ENCODE measurements at regions not wholly inside any gene's neighbourhood (a gene's known extent, or its start where the extent isn't known, plus 50 kb on each side); places are given as distances from the start of the nearest gene placed in this dataset.

DNA sequence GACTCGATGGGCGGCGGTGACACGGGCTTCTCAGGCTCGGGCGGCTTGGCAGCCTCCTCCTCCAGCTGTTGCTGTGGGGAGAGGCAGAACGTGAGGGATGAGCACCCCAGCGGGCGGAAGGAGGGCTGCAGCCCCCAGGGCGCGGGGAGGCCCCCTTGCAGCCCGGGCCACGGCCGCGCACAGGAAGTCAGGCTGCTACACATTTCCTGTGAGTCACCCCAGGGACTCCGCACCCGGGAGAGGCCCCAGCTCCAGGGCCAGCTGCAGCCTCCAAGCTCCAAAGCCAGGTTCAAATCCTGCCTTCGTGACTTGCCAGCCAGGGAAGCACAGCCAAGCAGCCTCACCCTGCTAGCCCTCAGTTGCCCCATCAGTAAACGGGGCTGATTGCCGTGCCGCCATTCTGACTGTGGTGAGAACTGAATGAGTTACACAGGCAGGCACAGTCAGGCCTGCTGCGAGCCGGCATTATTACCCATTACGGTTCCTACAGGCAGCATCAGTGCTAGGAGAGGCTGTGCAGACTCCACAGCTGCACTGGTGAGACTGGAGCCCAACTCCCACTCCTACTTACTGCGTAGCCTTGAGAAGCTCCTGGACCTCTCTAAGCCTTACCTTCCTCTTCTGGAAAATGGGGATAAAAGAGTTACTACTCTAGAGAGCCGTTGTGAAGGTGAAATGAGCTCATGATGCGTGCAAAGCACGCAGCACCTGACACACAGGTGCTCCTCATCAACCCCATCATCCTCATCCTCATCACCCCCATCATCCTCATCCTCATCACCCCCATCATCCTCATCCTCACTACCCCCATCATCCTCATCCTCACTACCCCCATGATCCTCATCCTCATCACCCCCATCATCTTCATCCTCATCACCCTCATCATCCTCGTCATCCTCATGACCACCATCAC is 100.9 kb downstream of the NCOR2 start (continued):
- TF ChIP-seq JUND (IDR thresholded peaks at IDR 0.05; ENCODE audit: low read depth, low read length) (peak; percentile 41; the same call in 1 of the 2 replicates), EGR1 (IDR thresholded peaks at IDR 0.05; ENCODE audit: borderline replicate concordance in 1 of 2, low read depth in 2 of 2, low read length in 2 of 2) (peak in 1 of 2 experiments; percentile 52; a peak in 1 of 3 replicates), BRCA1 (IDR thresholded peaks at IDR 0.05; ENCODE audit: low read depth, low read length) (no peak), STAT3 (IDR thresholded peaks at IDR 0.05; ENCODE audit: low read depth, low read length) (no peak), ZSCAN29 (IDR thresholded peaks at IDR 0.05) (no peak), PAX5 (IDR thresholded peaks at IDR 0.05; ENCODE audit: borderline replicate concordance, low read depth, low read length) (peak; percentile 75; the same call in 1 of the 2 replicates), FOXK2 (IDR thresholded peaks at IDR 0.05) (no peak), NFYA (IDR thresholded peaks at IDR 0.05; ENCODE audit: borderline replicate concordance, low read depth, low read length) (no peak), ZNF384 (IDR thresholded peaks at IDR 0.05; ENCODE audit: borderline replicate concordance, low read depth, low read length) (no peak), RFX5 (IDR thresholded peaks at IDR 0.05; ENCODE audit: low read depth, low read length) (no peak), TBL1XR1 (IDR thresholded peaks at IDR 0.05; ENCODE audit: low read depth, low read length) (peak; percentile 82; the same call in 1 of the 2 replicates), POLR2A (IDR thresholded peaks at IDR 0.05; ENCODE audit: low read depth, low read length) (peak; percentile 71), ZNF207 (IDR thresholded peaks at IDR 0.05; ENCODE audit: borderline replicate concordance) (no peak), MTA3 (IDR thresholded peaks at IDR 0.05; ENCODE audit: borderline replicate concordance, low read length) (peak; percentile 21; the same call in 1 of the 2 replicates), SRF (IDR thresholded peaks at IDR 0.05; ENCODE audit: low read depth in 2 of 2, low read length in 2 of 2) (no peak), MTA2 (IDR thresholded peaks at IDR 0.05; ENCODE audit: low read depth) (0 out of 2 replicates have a peak, but pooled peaks have one; percentile 10), BCL11A (IDR thresholded peaks at IDR 0.05; ENCODE audit: low read depth, low read length) (no peak), HDAC6 (IDR thresholded peaks at IDR 0.05; ENCODE audit: unreplicated experiment) (no peak), ZBED1 (IDR thresholded peaks at IDR 0.05; ENCODE audit: borderline replicate concordance) (no peak; the same call in 1 of the 2 replicates), SUZ12 (IDR thresholded peaks at IDR 0.05; ENCODE audit: unreplicated experiment) (no peak), KAT2A (conservative IDR thresholded peaks at IDR 0.05; ENCODE audit: control insufficient read depth, low read depth, low read length) (no peak), DPF2 (IDR thresholded peaks at IDR 0.05) (peak; percentile 60; the same call in 1 of the 2 replicates), ZNF217 (IDR thresholded peaks at IDR 0.05) (peak; percentile 50; the same call in 1 of the 2 replicates), MEF2A (IDR thresholded peaks at IDR 0.05; ENCODE audit: insufficient read depth, low read depth, low read length) (no peak)
- TF ChIP-seq, protein P1, sequence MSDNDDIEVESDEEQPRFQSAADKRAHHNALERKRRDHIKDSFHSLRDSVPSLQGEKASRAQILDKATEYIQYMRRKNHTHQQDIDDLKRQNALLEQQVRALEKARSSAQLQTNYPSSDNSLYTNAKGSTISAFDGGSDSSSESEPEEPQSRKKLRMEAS (IDR thresholded peaks at IDR 0.05; ENCODE audit: low read depth, low read length) = no peak; the same call in 1 of the 2 replicates
- TF ChIP-seq, protein P2, sequence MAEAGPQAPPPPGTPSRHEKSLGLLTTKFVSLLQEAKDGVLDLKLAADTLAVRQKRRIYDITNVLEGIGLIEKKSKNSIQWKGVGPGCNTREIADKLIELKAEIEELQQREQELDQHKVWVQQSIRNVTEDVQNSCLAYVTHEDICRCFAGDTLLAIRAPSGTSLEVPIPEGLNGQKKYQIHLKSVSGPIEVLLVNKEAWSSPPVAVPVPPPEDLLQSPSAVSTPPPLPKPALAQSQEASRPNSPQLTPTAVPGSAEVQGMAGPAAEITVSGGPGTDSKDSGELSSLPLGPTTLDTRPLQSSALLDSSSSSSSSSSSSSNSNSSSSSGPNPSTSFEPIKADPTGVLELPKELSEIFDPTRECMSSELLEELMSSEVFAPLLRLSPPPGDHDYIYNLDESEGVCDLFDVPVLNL (IDR thresholded peaks at IDR 0.05; ENCODE audit: low read depth, low read length) = no peak
- TF ChIP-seq, protein P3, sequence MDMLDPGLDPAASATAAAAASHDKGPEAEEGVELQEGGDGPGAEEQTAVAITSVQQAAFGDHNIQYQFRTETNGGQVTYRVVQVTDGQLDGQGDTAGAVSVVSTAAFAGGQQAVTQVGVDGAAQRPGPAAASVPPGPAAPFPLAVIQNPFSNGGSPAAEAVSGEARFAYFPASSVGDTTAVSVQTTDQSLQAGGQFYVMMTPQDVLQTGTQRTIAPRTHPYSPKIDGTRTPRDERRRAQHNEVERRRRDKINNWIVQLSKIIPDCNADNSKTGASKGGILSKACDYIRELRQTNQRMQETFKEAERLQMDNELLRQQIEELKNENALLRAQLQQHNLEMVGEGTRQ (IDR thresholded peaks at IDR 0.05; ENCODE audit: borderline replicate concordance, low read depth, low read length) = no peak
- TF ChIP-seq, protein P4, sequence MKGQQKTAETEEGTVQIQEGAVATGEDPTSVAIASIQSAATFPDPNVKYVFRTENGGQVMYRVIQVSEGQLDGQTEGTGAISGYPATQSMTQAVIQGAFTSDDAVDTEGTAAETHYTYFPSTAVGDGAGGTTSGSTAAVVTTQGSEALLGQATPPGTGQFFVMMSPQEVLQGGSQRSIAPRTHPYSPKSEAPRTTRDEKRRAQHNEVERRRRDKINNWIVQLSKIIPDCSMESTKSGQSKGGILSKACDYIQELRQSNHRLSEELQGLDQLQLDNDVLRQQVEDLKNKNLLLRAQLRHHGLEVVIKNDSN (IDR thresholded peaks at IDR 0.05; ENCODE audit: borderline replicate concordance, extremely low read length, insufficient read depth, low read depth, low read length) = no peak

Measured in GM12878 (cell line).